ENCODE measurements at regions not wholly inside any gene's neighbourhood (a gene's known extent, or its start where the extent isn't known, plus 50 kb on each side); places are given as distances from the start of the nearest gene placed in this dataset.

- Mint-ChIP-seq H3K9me3 (peaks cover 8% of the 10 kb centered on the region), H3K27ac (peak overlapping the region; percentile 80), H3K4me3 (peak overlapping the region; percentile 57), H3K36me3 (ENCODE audit: low read depth) (no peaks in the 10 kb centered on the region), H3K27me3 (peaks cover 18% of the 10 kb centered on the region), H3K4me1 (ENCODE audit: low read depth) (peaks cover 49% of the 10 kb centered on the region)
These were observed 140.1 kb upstream of the SPACA1 start for GRCh38 chr6:87907521-87907920.

DNA sequence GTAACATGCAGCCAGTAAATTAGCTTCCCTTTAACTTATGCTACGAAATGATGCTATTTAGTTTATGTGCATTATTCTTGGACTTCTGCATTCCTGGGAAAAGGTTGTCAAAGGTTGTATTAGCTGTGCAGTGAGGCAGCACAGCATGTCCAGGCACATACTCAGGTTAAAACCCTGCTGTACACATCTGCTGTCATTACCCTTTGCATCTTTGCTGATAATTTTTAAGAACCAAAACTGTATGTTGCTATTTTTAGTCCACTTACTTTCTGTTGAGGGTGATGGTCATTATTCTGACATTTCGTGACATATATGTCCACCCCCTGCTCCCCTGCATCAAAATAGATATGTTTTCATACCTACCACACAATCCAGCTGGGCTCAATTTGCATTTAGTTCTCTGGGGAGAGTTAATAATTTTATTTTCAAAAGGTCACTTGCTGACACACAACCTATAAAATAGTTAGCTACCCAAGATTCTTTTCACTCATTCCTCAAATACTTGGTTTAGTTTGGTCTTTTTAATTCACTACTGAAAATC is 142.5 kb upstream of the SPACA1 start:
- no peak overlapping the region for H3K4me3 Mint-ChIP-seq
- peaks cover 4% of the 10 kb centered on the region for H3K27me3 Mint-ChIP-seq
- no peak overlapping the region for H3K27ac Mint-ChIP-seq
- peaks cover under 1% of the 10 kb centered on the region for H3K9me3 Mint-ChIP-seq
- H3K36me3 Mint-ChIP-seq (ENCODE audit: low read depth): no peaks in the 10 kb centered on the region
- H3K4me1 Mint-ChIP-seq (ENCODE audit: low read depth): peaks cover 42% of the 10 kb centered on the region

GRCh38 chr6:87904011-87904410 is 143.6 kb upstream of the SPACA1 start:
- H3K4me3 Mint-ChIP-seq: no peak overlapping the region
- no peaks in the 10 kb centered on the region for H3K9me3 Mint-ChIP-seq
- H3K27me3 Mint-ChIP-seq: peaks cover 4% of the 10 kb centered on the region
- peaks cover 30% of the 10 kb centered on the region for H3K4me1 Mint-ChIP-seq (ENCODE audit: low read depth)
- H3K27ac Mint-ChIP-seq: no peak overlapping the region
- no peaks in the 10 kb centered on the region for H3K36me3 Mint-ChIP-seq (ENCODE audit: low read depth)

GRCh38 chr6:87903323-87903722 is 144.3 kb upstream of the SPACA1 start:
- no peaks in the 10 kb centered on the region for H3K36me3 Mint-ChIP-seq (ENCODE audit: low read depth)
- no peaks in the 10 kb centered on the region for H3K9me3 Mint-ChIP-seq
- peaks cover 4% of the 10 kb centered on the region for H3K27me3 Mint-ChIP-seq
- no peak overlapping the region for H3K27ac Mint-ChIP-seq
- no peak overlapping the region for H3K4me3 Mint-ChIP-seq
- H3K4me1 Mint-ChIP-seq (ENCODE audit: low read depth): peaks cover 23% of the 10 kb centered on the region

DNA sequence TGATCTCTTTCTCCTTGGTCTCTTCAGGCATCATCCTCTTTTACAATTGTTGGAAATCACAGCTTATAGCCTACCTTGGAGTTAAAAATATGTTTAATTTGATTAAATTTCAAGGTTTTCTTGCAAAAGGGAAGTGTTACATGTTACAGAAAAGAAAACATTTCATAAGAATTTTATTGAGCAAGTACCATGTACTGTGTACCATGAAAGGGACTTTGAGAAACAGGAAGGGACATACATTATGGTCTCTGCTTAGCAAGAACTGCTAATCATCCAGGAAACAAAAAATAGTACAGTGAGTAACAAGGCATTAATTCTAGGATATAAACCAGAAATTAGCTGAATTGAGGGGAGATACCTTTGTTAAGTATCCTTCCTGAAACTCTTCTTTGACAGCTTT is 145.3 kb upstream of the SPACA1 start:
- Mint-ChIP-seq H3K27ac (no peak overlapping the region), H3K4me3 (no peak overlapping the region), H3K9me3 (no peaks in the 10 kb centered on the region), H3K36me3 (ENCODE audit: low read depth) (no peaks in the 10 kb centered on the region), H3K4me1 (ENCODE audit: low read depth) (peaks cover 14% of the 10 kb centered on the region), H3K27me3 (peaks cover 4% of the 10 kb centered on the region)

DNA sequence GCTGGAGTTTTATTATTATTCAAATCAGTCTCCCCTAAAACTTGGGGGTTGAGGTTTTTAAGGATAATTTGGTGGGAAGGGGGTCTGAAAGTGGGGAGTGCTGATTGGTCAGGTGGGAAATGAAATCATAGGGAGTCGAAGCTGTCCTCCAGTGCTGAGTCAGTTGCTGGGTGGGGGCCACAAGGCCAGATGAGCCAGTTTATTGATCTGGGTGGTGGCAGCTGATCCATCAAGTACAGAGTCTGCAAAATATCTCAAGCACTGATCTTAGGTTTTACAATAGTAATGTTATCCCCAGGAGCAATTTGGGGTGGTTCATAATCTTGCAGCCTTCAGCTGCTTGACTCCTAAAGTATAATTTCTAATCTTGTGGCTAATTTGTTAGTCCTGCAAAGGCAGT is 146.0 kb upstream of the SPACA1 start:
- Mint-ChIP-seq H3K4me1 (ENCODE audit: low read depth) (peaks cover 6% of the 10 kb centered on the region), H3K9me3 (no peaks in the 10 kb centered on the region), H3K36me3 (ENCODE audit: low read depth) (no peaks in the 10 kb centered on the region), H3K4me3 (no peak overlapping the region), H3K27me3 (peaks cover 4% of the 10 kb centered on the region), H3K27ac (no peak overlapping the region)

- no peak overlapping the region for H3K4me3 Mint-ChIP-seq
- H3K9me3 Mint-ChIP-seq: no peaks in the 10 kb centered on the region
- no peaks in the 10 kb centered on the region for H3K4me1 Mint-ChIP-seq (ENCODE audit: low read depth)
- no peaks in the 10 kb centered on the region for H3K27me3 Mint-ChIP-seq
- no peak overlapping the region for H3K27ac Mint-ChIP-seq
- no peaks in the 10 kb centered on the region for H3K36me3 Mint-ChIP-seq (ENCODE audit: low read depth)
These were observed 147.4 kb upstream of the SPACA1 start for GRCh38 chr6:87900160-87900698.

DNA sequence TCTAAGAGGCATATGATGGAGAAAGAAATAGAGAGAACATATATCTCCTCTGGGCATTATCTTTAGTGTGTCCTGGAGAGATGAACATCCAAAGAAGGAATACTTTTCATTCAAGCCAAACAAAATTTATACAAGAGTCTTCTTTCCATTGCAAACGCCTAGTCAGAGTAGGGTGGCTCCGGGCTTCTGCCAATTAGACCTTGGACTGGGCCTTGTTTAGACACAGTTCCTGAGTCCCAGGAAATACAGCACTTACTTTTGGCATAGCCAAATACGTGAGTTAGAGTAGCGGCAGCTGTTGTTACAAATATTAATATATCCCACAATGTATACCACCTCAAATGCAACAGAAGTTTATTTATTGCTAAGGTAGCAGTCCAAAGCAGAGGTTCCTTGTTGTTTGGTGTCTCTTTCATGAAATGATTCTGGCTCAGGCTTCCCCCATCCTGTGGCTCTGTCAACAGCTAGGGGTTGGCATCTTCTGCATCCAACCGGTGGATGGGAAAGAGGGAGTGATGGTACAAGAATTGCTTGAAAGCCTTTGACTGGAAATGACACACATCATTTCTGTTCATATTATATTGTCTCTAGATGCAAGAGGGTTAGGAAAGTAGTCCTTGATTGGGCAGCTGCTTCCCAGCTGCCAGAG is 148.0 kb upstream of the SPACA1 start:
- Mint-ChIP-seq H3K4me3 (no peak overlapping the region), H3K27me3 (no peaks in the 10 kb centered on the region), H3K4me1 (ENCODE audit: low read depth) (no peaks in the 10 kb centered on the region), H3K27ac (no peak overlapping the region), H3K36me3 (ENCODE audit: low read depth) (no peaks in the 10 kb centered on the region), H3K9me3 (no peaks in the 10 kb centered on the region)

- Mint-ChIP-seq H3K9me3 (no peaks in the 10 kb centered on the region), H3K36me3 (ENCODE audit: low read depth) (no peaks in the 10 kb centered on the region), H3K27me3 (no peaks in the 10 kb centered on the region), H3K4me1 (ENCODE audit: low read depth) (no peaks in the 10 kb centered on the region), H3K27ac (no peak overlapping the region), H3K4me3 (no peak overlapping the region)
These were observed 150.0 kb upstream of the SPACA1 start for GRCh38 chr6:87897663-87898062.

DNA sequence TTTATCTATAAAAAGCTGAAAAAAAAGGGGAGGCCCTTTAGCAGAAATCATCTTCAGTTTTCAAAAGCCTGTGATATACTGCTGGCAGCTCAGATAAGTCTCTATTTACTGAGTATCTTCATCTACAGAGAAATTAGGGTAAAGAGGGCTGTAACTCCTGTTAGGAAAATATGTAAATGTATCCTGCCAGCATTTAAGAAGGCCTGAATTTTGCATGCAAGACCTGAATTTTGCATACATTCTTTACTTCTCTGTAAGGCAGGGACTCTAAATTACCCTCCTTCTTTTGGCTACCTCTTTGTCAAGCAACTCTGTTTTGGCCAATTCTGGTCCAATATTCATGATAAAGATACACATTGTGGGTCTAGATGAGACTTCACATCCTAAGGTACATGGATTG is 150.6 kb upstream of the SPACA1 start:
- H3K9me3 Mint-ChIP-seq: no peaks in the 10 kb centered on the region
- H3K4me3 Mint-ChIP-seq: no peak overlapping the region
- no peak overlapping the region for H3K27ac Mint-ChIP-seq
- H3K4me1 Mint-ChIP-seq (ENCODE audit: low read depth): no peaks in the 10 kb centered on the region
- H3K27me3 Mint-ChIP-seq: no peaks in the 10 kb centered on the region
- H3K36me3 Mint-ChIP-seq (ENCODE audit: low read depth): no peaks in the 10 kb centered on the region

DNA sequence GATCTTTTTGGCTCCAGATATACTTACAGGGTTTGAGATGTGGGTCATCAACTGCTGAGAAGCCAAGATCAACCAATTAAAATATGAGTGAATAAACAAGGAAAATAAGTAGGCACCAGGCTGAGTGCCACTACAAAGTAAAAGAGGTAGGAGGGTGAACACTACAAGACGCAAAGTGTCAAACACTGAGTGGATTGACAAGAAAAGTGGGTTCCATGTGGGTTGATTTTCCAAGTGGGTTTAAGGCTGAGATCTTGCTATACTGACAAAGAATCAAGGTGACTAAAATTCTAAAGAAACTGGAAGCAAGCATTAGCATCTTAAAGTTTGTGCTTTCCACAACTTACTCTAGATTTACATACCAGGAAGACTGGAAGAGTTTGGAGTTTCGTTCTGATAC is 160.4 kb upstream of the SPACA1 start:
- H3K36me3 Mint-ChIP-seq (ENCODE audit: low read depth): no peaks in the 10 kb centered on the region
- H3K27me3 Mint-ChIP-seq: peaks cover 12% of the 10 kb centered on the region
- peaks cover under 1% of the 10 kb centered on the region for H3K9me3 Mint-ChIP-seq
- H3K4me1 Mint-ChIP-seq (ENCODE audit: low read depth): no peaks in the 10 kb centered on the region
- no peak overlapping the region for H3K4me3 Mint-ChIP-seq
- no peak overlapping the region for H3K27ac Mint-ChIP-seq

DNA sequence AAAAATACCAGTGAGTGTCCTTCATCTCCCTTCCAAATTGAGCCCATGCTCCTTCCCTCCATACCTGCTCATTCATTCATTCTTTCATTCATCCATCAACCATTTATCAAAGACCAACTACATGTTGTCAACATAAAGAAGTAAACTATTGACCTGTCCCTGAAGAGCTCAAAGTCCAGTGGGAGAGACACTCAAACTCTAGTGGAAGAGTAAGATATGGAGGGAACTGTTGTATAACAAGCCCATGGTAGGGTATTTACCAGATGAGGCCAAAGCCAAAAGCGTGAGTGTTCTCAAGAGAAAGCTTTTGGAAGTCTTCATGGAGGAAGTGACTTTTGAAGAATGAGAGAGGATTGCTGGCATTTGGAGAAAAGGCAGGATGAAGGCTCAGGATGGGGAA is 163.4 kb upstream of the SPACA1 start:
- Mint-ChIP-seq H3K4me3 (no peak overlapping the region), H3K27ac (no peak overlapping the region), H3K27me3 (peaks cover 26% of the 10 kb centered on the region)

DNA sequence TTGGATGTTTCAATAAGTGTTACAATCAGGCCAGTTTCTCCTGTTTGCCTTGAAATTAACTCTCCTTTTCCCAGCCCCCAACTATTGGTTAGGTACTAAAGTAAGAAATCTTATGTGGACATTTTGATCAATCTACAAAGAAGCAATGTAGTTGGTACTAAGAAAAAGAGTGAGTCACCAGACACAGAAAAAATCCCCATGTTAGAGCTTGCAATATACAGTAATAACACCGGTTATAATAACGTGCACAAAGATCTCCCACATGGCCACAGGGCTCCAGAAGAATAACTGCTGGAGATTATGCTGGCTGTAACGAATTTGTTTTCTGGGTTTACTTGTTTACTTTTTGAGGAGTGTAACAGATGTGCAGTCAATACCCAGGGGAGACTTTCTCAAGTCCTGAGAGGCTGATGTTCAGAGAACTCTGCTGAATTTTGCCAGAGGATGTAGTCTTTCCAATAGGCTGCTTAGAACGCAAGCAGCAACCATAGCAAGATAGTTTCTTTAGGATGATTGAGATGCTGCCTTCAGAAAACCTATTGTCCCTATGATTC is 166.2 kb upstream of the SPACA1 start:
- Mint-ChIP-seq H3K27ac (no peak overlapping the region), H3K27me3 (peaks cover 30% of the 10 kb centered on the region), H3K4me3 (no peak overlapping the region), H3K4me1 (ENCODE audit: low read depth) (peaks cover 4% of the 10 kb centered on the region), H3K36me3 (ENCODE audit: low read depth) (no peaks in the 10 kb centered on the region), H3K9me3 (peaks cover 5% of the 10 kb centered on the region)

More for the DNA sequence above, 163.4 kb upstream of the SPACA1 start:
- H3K9me3 Mint-ChIP-seq: peaks cover 5% of the 10 kb centered on the region
- H3K36me3 Mint-ChIP-seq (ENCODE audit: low read depth): no peaks in the 10 kb centered on the region
- H3K4me1 Mint-ChIP-seq (ENCODE audit: low read depth): peaks cover 4% of the 10 kb centered on the region

DNA sequence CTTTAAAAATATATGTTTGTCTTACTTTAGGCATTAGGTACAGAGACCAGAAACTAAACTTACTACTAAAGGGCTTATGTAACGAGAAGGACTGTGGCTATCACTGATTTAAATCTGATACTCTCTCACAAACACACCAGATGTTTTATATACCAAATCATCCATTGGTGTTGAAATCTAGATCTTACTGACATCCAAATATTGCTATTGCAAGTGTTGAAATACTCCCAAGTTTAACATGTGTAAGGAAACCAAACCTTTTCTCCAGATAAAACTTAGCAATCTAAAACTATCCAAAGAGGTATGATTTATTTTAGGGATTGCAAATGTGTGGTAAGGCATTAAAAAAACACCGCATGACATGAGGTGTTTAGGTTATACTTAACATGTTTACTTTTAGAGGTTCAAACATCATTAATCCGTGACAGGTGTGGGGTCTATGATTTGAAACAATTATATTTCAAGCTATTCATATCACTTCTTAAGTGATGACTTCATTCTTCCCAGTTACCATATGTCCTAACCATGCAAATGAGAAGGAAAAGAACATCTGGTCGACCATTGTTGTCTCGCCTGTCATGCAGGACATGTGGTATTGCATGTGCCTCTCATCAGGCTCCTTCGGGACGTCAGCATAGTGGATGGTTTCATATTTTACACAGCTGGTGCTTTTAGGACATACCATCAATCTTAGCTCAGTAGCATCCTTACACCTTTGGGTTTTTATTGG is 168.3 kb upstream of the SPACA1 start:
- Mint-ChIP-seq H3K4me1 (ENCODE audit: low read depth) (peaks cover 4% of the 10 kb centered on the region), H3K27me3 (peaks cover 41% of the 10 kb centered on the region), H3K9me3 (peaks cover 5% of the 10 kb centered on the region), H3K4me3 (no peak overlapping the region), H3K27ac (no peak overlapping the region), H3K36me3 (ENCODE audit: low read depth) (no peaks in the 10 kb centered on the region)

DNA sequence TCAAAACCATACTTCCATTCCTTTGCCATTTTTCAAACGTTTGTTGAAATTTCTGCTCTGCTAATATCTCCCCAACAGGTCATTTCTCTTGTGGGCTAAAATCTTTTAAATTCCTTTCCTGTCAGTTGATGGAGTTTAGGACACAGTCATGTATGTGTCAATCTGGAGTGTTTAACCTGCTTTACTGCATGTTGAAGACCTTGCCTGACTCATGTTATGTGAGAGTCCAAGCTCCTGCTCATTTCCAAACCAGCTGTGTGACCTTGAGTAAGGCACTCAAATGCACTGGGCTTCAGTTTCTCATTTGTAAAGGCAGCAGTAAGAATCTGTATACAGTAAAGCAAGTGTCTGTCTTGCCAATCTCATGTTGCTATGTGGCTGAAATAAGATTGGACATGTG is 171.9 kb upstream of the SPACA1 start:
- Mint-ChIP-seq H3K36me3 (ENCODE audit: low read depth) (no peaks in the 10 kb centered on the region), H3K27ac (no peak overlapping the region), H3K4me3 (no peak overlapping the region), H3K9me3 (no peaks in the 10 kb centered on the region), H3K27me3 (peaks cover 39% of the 10 kb centered on the region), H3K4me1 (ENCODE audit: low read depth) (no peaks in the 10 kb centered on the region)
